Cardiac septum (tissue), 1 donor: ENCODE measurements at regions not wholly inside any gene's neighbourhood (a gene's known extent, or its start where the extent isn't known, plus 50 kb on each side); places are given as distances from the start of the nearest gene placed in this dataset.

Experiments used
- DNase-seq: peaks from one replicate; pipeline ENCODE4 v3.0.0-alpha.2; 2020; ENCODE audit warnings: low spot score
- intact Hi-C: fragments of 100-400 bp; cut with DNase I; formaldehyde crosslinking; loops from one replicate; pipeline ENCODE4 v1.14.0; 2022
- donor health status: DM: no; HTN: no; CAD: no.

GRCh38 chr16:85521552-85522307, 91.4 kb upstream of the GSE1 start:
- intact Hi-C loops = no loop called here
- no peak for DNase-seq

- DNase-seq = no peak
- intact Hi-C loops = no loop called here
Observed at GRCh38 chr16:85522308-85522841, 90.7 kb upstream of the GSE1 start.

- DNase-seq = no peak
Observed at GRCh38 chr16:85522842-85523601, 90.1 kb upstream of the GSE1 start.

GRCh38 chr16:85523602-85524364, 89.3 kb upstream of the GSE1 start:
- no peak for DNase-seq
- intact Hi-C loops = no loop called here

More at GRCh38 chr16:85522842-85523601, 90.1 kb upstream of the GSE1 start:
- intact Hi-C loops = no loop called here

GRCh38 chr16:85524365-85524629, 88.8 kb upstream of the GSE1 start:
- intact Hi-C loops = no loop called here
- no peak for DNase-seq

GRCh38 chr16:85524630-85525419, 88.3 kb upstream of the GSE1 start:
- intact Hi-C loops = no loop called here
- DNase-seq = peak; percentile 92

GRCh38 chr16:85525420-85526184, 87.5 kb upstream of the GSE1 start:
- DNase-seq = no peak
- intact Hi-C loops = no loop called here

GRCh38 chr16:85526185-85526974, 86.7 kb upstream of the GSE1 start:
- no peak for DNase-seq
- intact Hi-C loops = no loop called here

- intact Hi-C loops = no loop called here
- no peak for DNase-seq
Observed at GRCh38 chr16:85527042-85527766, 85.9 kb upstream of the GSE1 start.

GRCh38 chr16:85527767-85528297, 85.3 kb upstream of the GSE1 start:
- intact Hi-C loops = no loop called here
- DNase-seq = no peak

GRCh38 chr16:85528528-85529387, 84.4 kb upstream of the GSE1 start:
- intact Hi-C loops = no loop called here
- no peak for DNase-seq

GRCh38 chr16:85529489-85530369, 83.4 kb upstream of the GSE1 start:
- no peak for DNase-seq
- intact Hi-C loops = no loop called here

- intact Hi-C loops = no loop called here
- no peak for DNase-seq
Observed at GRCh38 chr16:85530370-85530739, 82.8 kb upstream of the GSE1 start.

- intact Hi-C loops = no loop called here
- no peak for DNase-seq
Observed at GRCh38 chr16:85531516-85531915, 81.6 kb upstream of the GSE1 start.

- DNase-seq = no peak
- intact Hi-C loops = no loop called here
Observed at GRCh38 chr16:85532147-85532546, 81.0 kb upstream of the GSE1 start.
